ENCODE measurements at regions not wholly inside any gene's neighbourhood (a gene's known extent, or its start where the extent isn't known, plus 50 kb on each side); places are given as distances from the start of the nearest gene placed in this dataset.

DNA sequence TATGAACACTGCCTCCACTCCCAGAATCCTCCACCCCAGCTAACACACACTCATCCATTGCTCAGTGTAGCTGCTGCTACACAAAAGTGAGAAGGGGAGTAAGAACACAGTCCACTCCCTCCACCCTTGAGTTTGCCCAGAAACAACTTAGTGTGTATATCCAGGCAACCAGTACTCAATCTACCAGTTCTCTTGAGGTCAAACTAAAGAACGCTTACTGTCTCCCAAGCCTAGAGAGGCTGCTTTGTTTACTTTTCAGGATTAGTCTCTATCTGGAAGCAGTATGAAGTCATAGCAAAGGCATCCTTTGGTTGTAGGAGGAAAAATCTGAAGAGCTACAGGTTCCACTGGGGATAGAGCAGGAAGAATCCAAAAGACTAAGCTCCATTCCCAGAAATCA is 296.3 kb downstream of the KCNN2 start:
- DNase-seq (ENCODE audit: low spot score): no peak
- Histone ChIP-seq H3K4me1 (ENCODE audit: control insufficient read depth in 1 of 2, low read depth in 2 of 2) (no peaks in the 10 kb centered on the region), H3K4me3 (no peak overlapping the region), H3K36me3 (no peaks in the 10 kb centered on the region), H3K27ac (no peak overlapping the region), H3K9me3 (no peaks in the 10 kb centered on the region), H3K27me3 (replicated peaks; ENCODE audit: insufficient read depth) (no peaks in the 10 kb centered on the region)
- ATAC-seq (ENCODE audit: insufficient number of reproducible peaks, low FRiP score, low read depth): no peak
- TF ChIP-seq, protein P1, sequence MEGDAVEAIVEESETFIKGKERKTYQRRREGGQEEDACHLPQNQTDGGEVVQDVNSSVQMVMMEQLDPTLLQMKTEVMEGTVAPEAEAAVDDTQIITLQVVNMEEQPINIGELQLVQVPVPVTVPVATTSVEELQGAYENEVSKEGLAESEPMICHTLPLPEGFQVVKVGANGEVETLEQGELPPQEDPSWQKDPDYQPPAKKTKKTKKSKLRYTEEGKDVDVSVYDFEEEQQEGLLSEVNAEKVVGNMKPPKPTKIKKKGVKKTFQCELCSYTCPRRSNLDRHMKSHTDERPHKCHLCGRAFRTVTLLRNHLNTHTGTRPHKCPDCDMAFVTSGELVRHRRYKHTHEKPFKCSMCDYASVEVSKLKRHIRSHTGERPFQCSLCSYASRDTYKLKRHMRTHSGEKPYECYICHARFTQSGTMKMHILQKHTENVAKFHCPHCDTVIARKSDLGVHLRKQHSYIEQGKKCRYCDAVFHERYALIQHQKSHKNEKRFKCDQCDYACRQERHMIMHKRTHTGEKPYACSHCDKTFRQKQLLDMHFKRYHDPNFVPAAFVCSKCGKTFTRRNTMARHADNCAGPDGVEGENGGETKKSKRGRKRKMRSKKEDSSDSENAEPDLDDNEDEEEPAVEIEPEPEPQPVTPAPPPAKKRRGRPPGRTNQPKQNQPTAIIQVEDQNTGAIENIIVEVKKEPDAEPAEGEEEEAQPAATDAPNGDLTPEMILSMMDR (IDR thresholded peaks at IDR 0.05): no peak

DNA sequence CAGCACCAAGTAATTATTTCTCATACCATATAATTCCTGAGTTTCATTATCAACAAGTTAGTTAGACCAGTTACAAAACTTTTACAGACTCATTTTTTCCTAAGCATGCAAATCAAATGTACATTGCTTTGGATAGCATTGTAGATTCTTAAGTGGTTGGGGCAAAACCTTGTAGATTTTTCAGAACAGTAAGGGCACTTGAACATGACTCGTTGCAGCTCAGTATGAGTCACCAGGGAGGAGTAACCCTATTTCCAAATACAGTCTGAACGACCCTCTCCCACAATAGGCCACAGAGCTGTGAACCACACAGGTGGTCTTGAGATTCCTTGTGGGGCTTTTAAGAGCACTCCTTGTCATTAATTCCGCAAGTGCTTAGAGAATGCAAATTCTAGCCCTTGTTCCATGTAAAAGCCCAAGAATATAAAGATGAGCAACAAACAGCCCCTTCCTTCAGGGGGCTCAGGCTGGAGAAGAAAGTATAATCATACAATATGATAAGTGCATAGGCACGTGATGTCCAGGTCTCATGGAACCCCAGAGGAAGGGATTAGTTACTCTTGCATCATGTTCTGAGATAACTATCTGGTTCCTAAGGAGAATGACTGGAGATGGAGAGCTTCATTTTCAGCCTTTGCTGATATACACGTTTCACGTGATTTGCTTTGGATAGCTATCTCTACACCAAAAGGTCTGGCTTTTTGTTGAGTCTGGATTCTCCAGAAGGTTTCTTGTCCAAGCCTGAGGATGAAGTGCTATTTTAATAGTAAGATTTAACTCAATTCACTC is 295.7 kb downstream of the KCNN2 start:
- H3K27me3 ChIP-seq (replicated peaks; ENCODE audit: insufficient read depth): no peaks in the 10 kb centered on the region
- no peak for DNase-seq (ENCODE audit: low spot score)
- no peaks in the 10 kb centered on the region for H3K36me3 ChIP-seq
- ATAC-seq (ENCODE audit: insufficient number of reproducible peaks, low FRiP score, low read depth): no peak
- H3K4me3 ChIP-seq: no peak overlapping the region
- no peak overlapping the region for H3K27ac ChIP-seq
- no peaks in the 10 kb centered on the region for H3K4me1 ChIP-seq (ENCODE audit: control insufficient read depth in 1 of 2, low read depth in 2 of 2)
- TF ChIP-seq, protein P1 (IDR thresholded peaks at IDR 0.05): no peak
- no peaks in the 10 kb centered on the region for H3K9me3 ChIP-seq

DNA sequence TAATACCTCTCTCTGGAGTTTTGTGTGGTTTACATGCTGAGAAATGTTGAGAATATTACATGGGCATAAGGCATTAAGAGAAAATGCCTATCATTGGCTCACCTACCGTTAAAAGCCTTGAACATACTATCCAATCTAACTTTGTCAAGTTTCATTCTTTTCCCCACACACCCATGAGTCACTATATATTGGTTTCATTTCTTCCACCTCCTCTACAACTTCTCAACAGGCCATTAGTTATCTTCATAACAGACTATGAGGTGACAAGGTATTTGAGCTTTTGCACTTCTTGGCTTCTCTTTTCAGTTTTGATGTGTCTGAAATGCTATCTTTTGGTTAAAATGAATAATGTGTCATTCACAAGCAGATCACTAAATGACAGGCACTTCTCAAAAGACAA is 288.0 kb downstream of the KCNN2 start:
- H3K9me3 ChIP-seq: no peaks in the 10 kb centered on the region
- no peaks in the 10 kb centered on the region for H3K4me1 ChIP-seq (ENCODE audit: control insufficient read depth in 1 of 2, low read depth in 2 of 2)
- H3K27me3 ChIP-seq (replicated peaks; ENCODE audit: insufficient read depth): no peaks in the 10 kb centered on the region
- no peak overlapping the region for H3K4me3 ChIP-seq
- H3K36me3 ChIP-seq: no peaks in the 10 kb centered on the region
- no peak overlapping the region for H3K27ac ChIP-seq
- TF ChIP-seq, protein P1 (IDR thresholded peaks at IDR 0.05): no peak
- DNase-seq (ENCODE audit: low spot score): no peak
- ATAC-seq (ENCODE audit: insufficient number of reproducible peaks, low FRiP score, low read depth): no peak

- H3K9me3 ChIP-seq: no peaks in the 10 kb centered on the region
- DNase-seq (ENCODE audit: low spot score) (no peak), ATAC-seq (ENCODE audit: insufficient number of reproducible peaks, low FRiP score, low read depth) (no peak)
- H3K36me3 ChIP-seq: no peaks in the 10 kb centered on the region
- no peak overlapping the region for H3K4me3 ChIP-seq
- no peak overlapping the region for H3K27ac ChIP-seq
- H3K4me1 ChIP-seq (ENCODE audit: control insufficient read depth in 1 of 2, low read depth in 2 of 2): no peaks in the 10 kb centered on the region
- no peaks in the 10 kb centered on the region for H3K27me3 ChIP-seq (replicated peaks; ENCODE audit: insufficient read depth)
- TF ChIP-seq, protein P1 (IDR thresholded peaks at IDR 0.05): no peak
Observed at GRCh38 chr5:114648940-114649339, 287.1 kb downstream of the KCNN2 start.

DNA sequence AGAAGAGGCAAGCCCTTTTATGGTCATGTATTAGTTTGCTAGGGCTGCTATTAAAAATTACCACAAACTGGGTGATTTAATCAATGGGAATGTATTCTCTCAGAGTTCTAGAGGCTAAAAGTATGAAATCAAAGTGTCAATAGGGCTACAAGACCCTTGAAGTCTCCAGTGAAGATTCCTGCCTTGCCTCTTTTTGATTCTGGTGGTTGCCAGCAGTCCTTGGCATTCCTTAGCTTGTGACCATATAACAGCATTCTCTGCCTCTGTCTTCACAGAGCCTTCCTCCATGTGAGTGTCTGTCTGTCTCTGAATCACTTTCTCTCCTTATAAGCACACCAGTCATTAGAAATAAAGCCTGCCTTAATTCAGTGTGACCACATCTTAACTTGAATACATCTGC is 282.7 kb downstream of the KCNN2 start:
- TF ChIP-seq, protein P1 (IDR thresholded peaks at IDR 0.05): no peak
- ATAC-seq (ENCODE audit: insufficient number of reproducible peaks, low FRiP score, low read depth): no peak
- DNase-seq (ENCODE audit: low spot score): no peak
- Histone ChIP-seq H3K4me3 (no peak overlapping the region), H3K36me3 (no peaks in the 10 kb centered on the region), H3K27ac (no peak overlapping the region), H3K27me3 (replicated peaks; ENCODE audit: insufficient read depth) (no peaks in the 10 kb centered on the region), H3K4me1 (ENCODE audit: control insufficient read depth in 1 of 2, low read depth in 2 of 2) (no peaks in the 10 kb centered on the region), H3K9me3 (no peaks in the 10 kb centered on the region)

Data from thoracic aorta (tissue), 2 donors.